Panc1 (cell line): ENCODE measurements at regions not wholly inside any gene's neighbourhood (a gene's known extent, or its start where the extent isn't known, plus 50 kb on each side); places are given as distances from the start of the nearest gene placed in this dataset.
A peak's percentile ranks its signal among the peaks of the same experiment; 100 is the strongest.
"Not testable (repeated sequence)": the region's sequence is repeated elsewhere in the genome, so short reads cannot be mapped to it uniquely, and the experiment has no call there.

Experiments used
- ATAC-seq: fragments of 200-7000 bp; cut with Tn5 transposase; 2 replicates; pipeline ENCODE4 v1.9.1; 2020; ENCODE audit warnings: mild to moderate bottlenecking, moderate library complexity
- BruUV-seq: library from RNA; stranded (reverse); fragments of 400-500 nt; replicated peaks from 2 replicates; lab custom pipeline; 2021; lab: Mats Ljungman, UMichigan
- CTCF ChIA-PET: fragments of 300-600 bp; sonication (Branson Sonifier 250); formaldehyde crosslinking; loops from one replicate; lab custom pipeline; 2022; ENCODE audit warnings: antibody characterized with exemption; lab: Charles Lee
- POLR2A ChIA-PET: fragments of 300-600 bp; sonication (Branson Sonifier 250); formaldehyde crosslinking; loops from one replicate; lab custom pipeline; 2022; ENCODE audit warnings: antibody characterized with exemption; lab: Charles Lee
- DNase-seq: peaks from one replicate; pipeline ENCODE4 v3.0.0-alpha.2; 2010; ENCODE audit warnings: low read depth, low spot score
- H3K27ac ChIP-seq: 2 replicates; pipeline ENCODE4 v1.5.1; 2011; ENCODE audit warnings: mild to moderate bottlenecking, low read length, inconsistent platforms
- H3K27me3 ChIP-seq: fragments of 200-500 bp; sonication (Bioruptor generic); 2 replicates; pipeline ENCODE4 v1.6.0; 2014; ENCODE audit warnings: low read length, inconsistent platforms; ENCODE audit not compliant: control insufficient read depth, insufficient read depth
- H3K36me3 ChIP-seq: fragments of 200-500 bp; sonication (Bioruptor generic); 2 replicates; pipeline ENCODE4 v1.5.1; 2014; ENCODE audit warnings: inconsistent platforms, mild to moderate bottlenecking, low read length, moderate library complexity; ENCODE audit not compliant: control insufficient read depth, insufficient read depth
- H3K4me1 ChIP-seq: 2 replicates; pipeline ENCODE4 v1.5.1; 2011; ENCODE audit warnings: inconsistent platforms, mild to moderate bottlenecking, low read length, moderate library complexity; ENCODE audit not compliant: control insufficient read depth, insufficient read depth
- H3K4me3 ChIP-seq, 2 experiments: 2 replicates each; pipeline ENCODE4 v1.5.1; 2011 to 2012; ENCODE audit warnings: low read depth in 2 of 2, low read length in 2 of 2, mild to moderate bottlenecking in 2 of 2, inconsistent platforms in 1 of 2, moderate library complexity in 1 of 2
- H3K9me3 ChIP-seq: fragments of 200-500 bp; sonication (Bioruptor generic); 2 replicates; pipeline ENCODE4 v1.5.1; 2014; ENCODE audit warnings: low read depth, mild to moderate bottlenecking, inconsistent platforms, low read length, moderate library complexity; ENCODE audit not compliant: control insufficient read depth, insufficient read depth
- CTCF ChIP-seq: fragments of 450-650 bp; IDR thresholded peaks from 2 replicates; pipeline ENCODE4 v1.5.1; 2017; ENCODE audit warnings: mild to moderate bottlenecking
- POLR2AphosphoS5 ChIP-seq: IDR thresholded peaks from 2 replicates; pipeline ENCODE4 v1.6.1; 2012; ENCODE audit warnings: mild to moderate bottlenecking, low read depth, low read length, moderate library complexity
- REST ChIP-seq, 2 experiments: IDR thresholded peaks; 2 replicates each; pipeline ENCODE4 v1.6.1; 2011 to 2012; ENCODE audit warnings: low read depth in 2 of 2, control low read depth in 1 of 2, low read length in 1 of 2, mild to moderate bottlenecking in 1 of 2, moderate library complexity in 1 of 2; ENCODE audit not compliant: insufficient read depth in 1 of 2
- SIN3A ChIP-seq: IDR thresholded peaks from 2 replicates; pipeline ENCODE4 v1.6.1; 2012; ENCODE audit warnings: low read depth, mild to moderate bottlenecking, low read length, moderate library complexity, borderline replicate concordance; ENCODE audit not compliant: insufficient read depth
- in situ Hi-C: cut with HindIII; loops from 2 replicates; pipeline ENCODE4 v1.10.0; 2016; ENCODE audit warnings: low sequenced_read_pairs, low pct_unique_long_range_greater_than_20kb
- intact Hi-C: fragments of 100-400 bp; cut with micrococcal nuclease; formaldehyde crosslinking; loops from one replicate; pipeline ENCODE4 v1.10.0; 2022; ENCODE audit not compliant: unreplicated experiment

- Histone ChIP-seq H3K4me1 (no peaks in the 10 kb centered on the region), H3K36me3 (no peaks in the 10 kb centered on the region), H3K9me3 (no peaks in the 10 kb centered on the region), H3K4me3 (no peak overlapping the region), H3K27me3 (no peaks in the 10 kb centered on the region), H3K27ac (no peak overlapping the region)
- TF ChIP-seq CTCF (peak; percentile 38; the same call in 1 of the 2 replicates), SIN3A (no peak)
- POLR2A ChIA-PET = no interaction called here
- intact Hi-C loops (no loop called here), in situ Hi-C loops (no loop called here)
- BruUV-seq = no TSS peak
- no peak for ATAC-seq
- DNase-seq = no peak
- CTCF ChIA-PET = no interaction called here
Measured at GRCh38 chr3:61381745-61382392, 130.6 kb upstream of the FHIT start.

GRCh38 chr3:61387817-61388216 lies 136.6 kb upstream of the FHIT start:
- intact Hi-C loops = no loop called here
- POLR2A ChIA-PET = no interaction called here

GRCh38 chr3:61393480-61393947 lies 142.3 kb upstream of the FHIT start:
- DNase-seq, H3K36me3 ChIP-seq, H3K4me3 ChIP-seq, intact Hi-C loops, ATAC-seq, in situ Hi-C loops, H3K27me3 ChIP-seq, POLR2A ChIA-PET, H3K4me1 ChIP-seq, BruUV-seq, CTCF ChIA-PET, H3K9me3 ChIP-seq, H3K27ac ChIP-seq: not testable (repeated sequence)

More at GRCh38 chr3:61387817-61388216, 136.6 kb upstream of the FHIT start:
- Histone ChIP-seq H3K4me1 (no peaks in the 10 kb centered on the region), H3K36me3 (no peaks in the 10 kb centered on the region), H3K4me3 (no peak overlapping the region), H3K9me3 (no peaks in the 10 kb centered on the region), H3K27ac (no peak overlapping the region), H3K27me3 (no peaks in the 10 kb centered on the region)
- CTCF ChIA-PET = no interaction called here
- TF ChIP-seq POLR2AphosphoS5 = no peak
- no peak for TF ChIP-seq CTCF
- TF ChIP-seq SIN3A = no peak
- no peak for TF ChIP-seq REST (IDR thresholded peaks at IDR 0.05; ENCODE audit: insufficient read depth in 1 of 2, low read depth in 2 of 2, low read length in 1 of 2)
- ATAC-seq (no peak), DNase-seq (no peak)
- in situ Hi-C loops = no loop called here
- no TSS peak for BruUV-seq
